Activated CD8-positive, alpha-beta memory T cell treated with anti-CD3 and anti-CD28 coated beads for 4 hours (primary cell): ENCODE measurements at regions not wholly inside any gene's neighbourhood (a gene's known extent, or its start where the extent isn't known, plus 50 kb on each side); places are given as distances from the start of the nearest gene placed in this dataset.

Experiments used
- DNase-seq, 2 donors: peaks; one replicate each; pipeline ENCODE4 v3.0.0-alpha.2; 2020; ENCODE audit warnings: low read depth in 2 of 2

- no peak for DNase-seq
Observed at GRCh38 chr13:53847502-53847901, 818.9 kb downstream of the OLFM4 start.

- DNase-seq, result no peak
Observed at GRCh38 chr13:53848366-53848961, 819.9 kb downstream of the OLFM4 start.

- no peak for DNase-seq
Observed at GRCh38 chr13:53854321-53854720, 825.7 kb downstream of the OLFM4 start.

- no peak for DNase-seq
Observed at GRCh38 chr13:53856573-53857195, 828.1 kb downstream of the OLFM4 start.

GRCh38 chr13:53863520-53863919, 834.9 kb downstream of the OLFM4 start:
- DNase-seq, result no peak

GRCh38 chr13:53873558-53873957, 844.9 kb downstream of the OLFM4 start:
- DNase-seq, result no peak

GRCh38 chr13:53878861-53879260, 850.2 kb downstream of the OLFM4 start:
- DNase-seq, result no peak

GRCh38 chr13:53885997-53886396, 857.4 kb downstream of the OLFM4 start:
- DNase-seq, result no peak

GRCh38 chr13:53890696-53891095, 862.1 kb downstream of the OLFM4 start:
- no peak for DNase-seq

GRCh38 chr13:53901593-53901992, 873.0 kb downstream of the OLFM4 start:
- DNase-seq, result no peak

- DNase-seq, result no peak
Observed at GRCh38 chr13:53907891-53908290, 879.3 kb downstream of the OLFM4 start.

GRCh38 chr13:53920916-53921315, 892.3 kb downstream of the OLFM4 start:
- DNase-seq, result no peak

- DNase-seq, result no peak
Observed at GRCh38 chr13:53921473-53921872, 892.9 kb downstream of the OLFM4 start.

- DNase-seq, result no peak
Observed at GRCh38 chr13:53941588-53942190, 913.1 kb downstream of the OLFM4 start.

GRCh38 chr13:53946500-53946899, 917.9 kb downstream of the OLFM4 start:
- no peak for DNase-seq

GRCh38 chr13:53953183-53953582, 924.6 kb downstream of the OLFM4 start:
- no peak for DNase-seq
